GM12875 (cell line): ENCODE measurements at regions not wholly inside any gene's neighbourhood (a gene's known extent, or its start where the extent isn't known, plus 50 kb on each side); places are given as distances from the start of the nearest gene placed in this dataset.
A peak's percentile ranks its signal among the peaks of the same experiment; 100 is the strongest.

Experiments used
- H3K4me3 ChIP-seq: one replicate; pipeline ENCODE4 v1.5.1; 2011; ENCODE audit warnings: low read depth, low read length, control low read depth
- CTCF ChIP-seq: IDR thresholded peaks from 2 replicates; pipeline ENCODE4 v1.5.1; 2011; ENCODE audit warnings: low read depth, mild to moderate bottlenecking, control low read depth, inconsistent platforms, low read length, moderate library complexity, borderline replicate concordance; ENCODE audit not compliant: insufficient read depth

DNA sequence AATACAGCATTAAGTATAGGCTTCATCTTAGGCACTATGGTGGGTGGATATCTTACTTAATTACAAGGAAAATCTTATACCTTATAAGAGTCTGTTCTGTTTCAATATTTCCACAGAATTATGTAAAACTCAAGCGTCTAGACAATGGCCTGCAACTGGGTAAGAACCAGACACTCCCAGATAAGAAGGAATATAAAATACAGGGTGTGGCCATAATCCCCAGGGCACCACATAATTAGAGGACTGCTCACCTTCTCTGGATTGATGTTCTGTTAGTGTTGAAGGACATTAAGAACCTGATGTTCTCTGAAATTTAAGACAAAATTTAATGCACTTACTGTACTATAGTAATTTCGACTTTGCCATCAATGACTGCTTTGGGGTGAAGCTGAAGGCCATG lies 198.2 kb upstream of the ARSJ start:
- TF ChIP-seq CTCF, result no peak
- H3K4me3 ChIP-seq, result no peak overlapping the region

DNA sequence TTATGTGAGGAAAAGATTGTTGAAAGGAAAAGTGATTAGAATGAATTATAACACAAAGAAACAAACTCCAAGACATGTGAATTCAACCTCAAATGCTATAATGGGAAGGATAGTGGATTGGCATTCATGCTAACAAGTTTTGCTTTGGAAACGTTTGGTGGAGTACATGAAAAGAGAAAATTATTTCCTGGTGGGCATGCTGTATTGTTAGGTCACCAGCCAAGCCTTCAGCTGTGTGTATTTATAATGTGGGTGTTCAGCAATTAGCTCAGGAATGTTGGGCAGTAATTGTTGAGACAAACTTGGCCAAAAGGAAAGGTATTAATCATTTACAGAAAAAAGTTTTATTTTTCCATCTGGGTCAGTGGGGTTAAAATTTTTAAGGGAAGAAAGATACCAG lies 198.9 kb upstream of the ARSJ start:
- no peak overlapping the region for H3K4me3 ChIP-seq
- TF ChIP-seq CTCF, result no peak

GRCh38 chr4:114180481-114180880 lies 201.0 kb upstream of the ARSJ start:
- TF ChIP-seq CTCF, result peak; percentile 52; the same call in 1 of the 2 replicates

GRCh38 chr4:114184901-114185300 lies 205.5 kb upstream of the ARSJ start:
- no peak for TF ChIP-seq CTCF
- H3K4me3 ChIP-seq, result no peak overlapping the region

More at GRCh38 chr4:114180481-114180880, 201.0 kb upstream of the ARSJ start:
- H3K4me3 ChIP-seq, result no peak overlapping the region

GRCh38 chr4:114187592-114187991 lies 208.1 kb upstream of the ARSJ start:
- no peak for TF ChIP-seq CTCF
- no peak overlapping the region for H3K4me3 ChIP-seq

- no peak for TF ChIP-seq CTCF
These were observed 212.0 kb upstream of the ARSJ start for GRCh38 chr4:114191496-114191895.

GRCh38 chr4:114192854-114193253 lies 213.4 kb upstream of the ARSJ start:
- H3K4me3 ChIP-seq, result no peak overlapping the region

More at GRCh38 chr4:114191496-114191895, 212.0 kb upstream of the ARSJ start:
- H3K4me3 ChIP-seq, result no peak overlapping the region

More at GRCh38 chr4:114192854-114193253, 213.4 kb upstream of the ARSJ start:
- no peak for TF ChIP-seq CTCF
